H9 (cell line): ENCODE measurements at regions not wholly inside any gene's neighbourhood (a gene's known extent, or its start where the extent isn't known, plus 50 kb on each side); places are given as distances from the start of the nearest gene placed in this dataset.

Experiments used
- DNase-seq: peaks from one replicate; pipeline ENCODE4 v3.0.0-alpha.2; 2017
- H2AFZ ChIP-seq: one replicate; pipeline ENCODE4 v1.6.1; 2013; ENCODE audit warnings: mild to moderate bottlenecking, low read length, control low read depth, moderate library complexity
- H2AK5ac ChIP-seq: 2 replicates; pipeline ENCODE4 v1.6.1; 2013; ENCODE audit warnings: low read length, control low read depth, mixed read lengths; ENCODE audit not compliant: insufficient read length
- H2BK120ac ChIP-seq: one replicate; pipeline ENCODE4 v1.6.1; 2013; ENCODE audit warnings: low read depth, mild to moderate bottlenecking, low read length, control low read depth, inconsistent platforms; ENCODE audit not compliant: poor library complexity, severe bottlenecking
- H2BK12ac ChIP-seq: 2 replicates; pipeline ENCODE4 v1.6.1; 2013; ENCODE audit warnings: low read length, control low read depth, mixed read lengths, low read depth; ENCODE audit not compliant: insufficient read length
- H2BK15ac ChIP-seq: 2 replicates; pipeline ENCODE4 v1.6.1; 2013; ENCODE audit warnings: low read depth, low read length, control low read depth
- H2BK20ac ChIP-seq: one replicate; pipeline ENCODE4 v1.6.1; 2013; ENCODE audit warnings: low read depth, mild to moderate bottlenecking, low read length, control low read depth, inconsistent platforms; ENCODE audit not compliant: poor library complexity, severe bottlenecking
- H2BK5ac ChIP-seq: 2 replicates; pipeline ENCODE4 v1.6.1; 2013; ENCODE audit warnings: low read length, control low read depth, mixed read lengths; ENCODE audit not compliant: insufficient read length
- H3K14ac ChIP-seq: 2 replicates; pipeline ENCODE4 v1.6.1; 2013; ENCODE audit warnings: low read length, control low read depth; ENCODE audit not compliant: insufficient read depth
- H3K18ac ChIP-seq: 2 replicates; pipeline ENCODE4 v1.6.1; 2013; ENCODE audit warnings: low read depth, mild to moderate bottlenecking, mixed read lengths, low read length, control low read depth; ENCODE audit not compliant: insufficient read length
- H3K23ac ChIP-seq: 2 replicates; pipeline ENCODE4 v1.6.1; 2013; ENCODE audit warnings: low read length, control low read depth, mixed read lengths, low read depth; ENCODE audit not compliant: insufficient read length
- H3K23me2 ChIP-seq: 2 replicates; pipeline ENCODE4 v1.6.1; 2013; ENCODE audit warnings: low read depth, mild to moderate bottlenecking, mixed read lengths, low read length, control low read depth; ENCODE audit not compliant: insufficient read length, poor library complexity, severe bottlenecking
- H3K27ac ChIP-seq: 2 replicates; pipeline ENCODE4 v1.5.1; 2013; ENCODE audit warnings: low read length, control low read depth, mixed read lengths, low read depth; ENCODE audit not compliant: insufficient read length
- H3K27me3 ChIP-seq: 2 replicates; pipeline ENCODE4 v1.6.1; 2013; ENCODE audit warnings: low read length, control low read depth, inconsistent platforms; ENCODE audit not compliant: insufficient read depth
- H3K4ac ChIP-seq: 2 replicates; pipeline ENCODE4 v1.6.1; 2013; ENCODE audit warnings: low read depth, mild to moderate bottlenecking, control low read depth, inconsistent platforms, low read length, moderate library complexity
- H3K4me1 ChIP-seq: 2 replicates; pipeline ENCODE4 v1.6.1; 2013; ENCODE audit warnings: low read length, control low read depth, inconsistent platforms; ENCODE audit not compliant: insufficient read depth
- H3K4me2 ChIP-seq: 2 replicates; pipeline ENCODE4 v1.6.1; 2013; ENCODE audit warnings: low read length, control low read depth, mixed read lengths; ENCODE audit not compliant: insufficient read length, insufficient read depth
- H3K56ac ChIP-seq: 2 replicates; pipeline ENCODE4 v1.6.1; 2013; ENCODE audit warnings: low read depth, mild to moderate bottlenecking, mixed read lengths, low read length, control low read depth; ENCODE audit not compliant: insufficient read length
- H3K79me1 ChIP-seq: 2 replicates; pipeline ENCODE4 v1.6.1; 2013; ENCODE audit warnings: low read depth, mild to moderate bottlenecking, moderate library complexity, low read length, control low read depth, inconsistent platforms; ENCODE audit not compliant: insufficient read depth, poor library complexity, severe bottlenecking
- H3K79me2 ChIP-seq: 2 replicates; pipeline ENCODE4 v1.6.1; 2013; ENCODE audit warnings: low read length, control low read depth, inconsistent platforms; ENCODE audit not compliant: insufficient read depth
- H3K9ac ChIP-seq: 2 replicates; pipeline ENCODE4 v1.6.1; 2013; ENCODE audit warnings: low read length, control low read depth, mixed read lengths; ENCODE audit not compliant: insufficient read length; ENCODE audit errors: extremely low read depth
- H3K9me3 ChIP-seq: one replicate; pipeline ENCODE4 v1.6.1; 2013; ENCODE audit warnings: low read depth, low read length, inconsistent platforms; ENCODE audit not compliant: control insufficient read depth
- H3T11ph ChIP-seq: one replicate; pipeline ENCODE4 v1.6.1; 2013; ENCODE audit warnings: mild to moderate bottlenecking, low read length, control low read depth, inconsistent platforms
- H4K20me1 ChIP-seq: one replicate; pipeline ENCODE4 v1.6.1; 2013; ENCODE audit not compliant: control insufficient read depth, insufficient read length, insufficient read depth
- H4K5ac ChIP-seq: 2 replicates; pipeline ENCODE4 v1.6.1; 2013; ENCODE audit warnings: low read depth, mild to moderate bottlenecking, mixed read lengths, low read length, control low read depth; ENCODE audit not compliant: insufficient read length
- H4K8ac ChIP-seq: replicated peaks from 2 replicates; pipeline ENCODE4 v1.6.1; 2013; ENCODE audit warnings: low read length, control low read depth, mixed read lengths, low read depth; ENCODE audit not compliant: insufficient read length
- H4K91ac ChIP-seq: 2 replicates; pipeline ENCODE4 v1.6.1; 2013; ENCODE audit warnings: low read depth, mild to moderate bottlenecking, moderate library complexity, mixed read lengths, low read length, control low read depth; ENCODE audit not compliant: insufficient read length
- H3K27ac Mint-ChIP-seq, 3 experiments: 2 replicates in 2 of 3; 3 replicates in 1 of 3; pipeline ENCODE4 v1.8.0; 2020 to 2021; ENCODE audit warnings: mixed read lengths in 3 of 3, mild to moderate bottlenecking in 1 of 3, moderate library complexity in 1 of 3
- H3K27me3 Mint-ChIP-seq: 2 replicates; pipeline ENCODE4 v1.8.0; 2021; ENCODE audit warnings: low read depth, mild to moderate bottlenecking, moderate library complexity, mixed read lengths
- H3K36me3 Mint-ChIP-seq, 3 experiments: 2 replicates in 2 of 3; 3 replicates in 1 of 3; pipeline ENCODE4 v1.8.0; 2020 to 2021; ENCODE audit warnings: low read depth in 3 of 3, mixed read lengths in 3 of 3; ENCODE audit not compliant: insufficient read depth in 1 of 3
- H3K4me1 Mint-ChIP-seq, 2 experiments: 2 replicates each; pipeline ENCODE4 v1.8.0; 2020; ENCODE audit warnings: mixed read lengths in 2 of 2
- H3K4me3 Mint-ChIP-seq, 2 experiments: 2 replicates in 1 of 2; 3 replicates in 1 of 2; pipeline ENCODE4 v1.8.0; 2020 to 2021; ENCODE audit warnings: mild to moderate bottlenecking in 2 of 2, mixed read lengths in 2 of 2, moderate library complexity in 1 of 2
- H3K9me3 Mint-ChIP-seq, 2 experiments: 2 replicates in 1 of 2; 3 replicates in 1 of 2; pipeline ENCODE4 v1.8.0; 2020; ENCODE audit warnings: mild to moderate bottlenecking in 2 of 2, mixed read lengths in 2 of 2, moderate library complexity in 1 of 2
- CTCF ChIP-seq: fragments of 200-600 bp; sonication (generic); conservative IDR thresholded peaks from 3 replicates; pipeline ENCODE4 v1.8.0; 2021; ENCODE audit warnings: antibody characterized with exemption, mild to moderate bottlenecking
- WGBS: extraction: QIAGEN DNeasy Blood & Tissue Kit; methylation state at CpG from one replicate; pipeline ENCODE4 v1.1.7; 2013; ENCODE audit warnings: missing lambda C conversion rate, low lambda C conversion rate, mixed read lengths; ENCODE audit not compliant: insufficient read length; ENCODE audit errors: extremely low coverage; 5-methylcytosine and 5-hydroxymethylcytosine counted together

- no peak overlapping the region for H3K4ac ChIP-seq
- Mint-ChIP-seq H3K4me1 (peaks cover 11 to 12% of the 10 kb centered on the region in 2 experiments), H3K27ac (no peak overlapping the region), H3K36me3 (no peaks in the 10 kb centered on the region; a peak in 1 of 7 replicates), H3K9me3 (0 out of 5 replicates have a peak, but pooled peaks cover 0 to 3% of the 10 kb centered on the region in 2 experiments), H3K27me3 (no peaks in the 10 kb centered on the region; the same call in 1 of the 2 replicates), H3K4me3 (no peak overlapping the region)
- H3T11ph ChIP-seq = no peak overlapping the region
- WGBS = no CpG with 5 or more reads among the region's 2 CpGs
- no peaks in the 10 kb centered on the region for H3K27me3 ChIP-seq
- no peak overlapping the region for H4K91ac ChIP-seq
- no peak overlapping the region for H3K14ac ChIP-seq
- no peak overlapping the region for H3K4me2 ChIP-seq
- H2BK20ac ChIP-seq = no peak overlapping the region
- H2AFZ ChIP-seq = no peak overlapping the region
- no peaks in the 10 kb centered on the region for H4K20me1 ChIP-seq
- H4K8ac ChIP-seq = no peak overlapping the region
- H4K5ac ChIP-seq = no peak overlapping the region
- no peaks in the 10 kb centered on the region for H3K9me3 ChIP-seq
- H3K4me1 ChIP-seq = no peaks in the 10 kb centered on the region
- H2BK5ac ChIP-seq = no peak overlapping the region
- DNase-seq = no peak
- H2AK5ac ChIP-seq = no peak overlapping the region
- H3K18ac ChIP-seq = no peak overlapping the region
- no peak overlapping the region for H3K9ac ChIP-seq
- H3K79me2 ChIP-seq = no peaks in the 10 kb centered on the region
- H3K56ac ChIP-seq = no peak overlapping the region
- no peaks in the 10 kb centered on the region for H3K23me2 ChIP-seq
- no peak overlapping the region for H2BK120ac ChIP-seq
- H3K79me1 ChIP-seq = no peaks in the 10 kb centered on the region
- H3K27ac ChIP-seq = no peak overlapping the region
- H3K23ac ChIP-seq = no peak overlapping the region
- no peak overlapping the region for H2BK12ac ChIP-seq
- H2BK15ac ChIP-seq = no peak overlapping the region
- TF ChIP-seq CTCF = peak; percentile 51; the same call in 1 of the 3 replicates
Measured at GRCh38 chr18:45341454-45341853, 273.8 kb upstream of the SLC14A2 start.
